HG02885 (cell line): ENCODE measurements at regions not wholly inside any gene's neighbourhood (a gene's known extent, or its start where the extent isn't known, plus 50 kb on each side); places are given as distances from the start of the nearest gene placed in this dataset.

Experiments
- ATAC-seq: cut with Tn5 transposase; IDR thresholded peaks from one replicate; pipeline ENCODE4 v1.9.1; 2021; ENCODE audit warnings: mild to moderate bottlenecking; ENCODE audit not compliant: unreplicated experiment, poor library complexity

DNA sequence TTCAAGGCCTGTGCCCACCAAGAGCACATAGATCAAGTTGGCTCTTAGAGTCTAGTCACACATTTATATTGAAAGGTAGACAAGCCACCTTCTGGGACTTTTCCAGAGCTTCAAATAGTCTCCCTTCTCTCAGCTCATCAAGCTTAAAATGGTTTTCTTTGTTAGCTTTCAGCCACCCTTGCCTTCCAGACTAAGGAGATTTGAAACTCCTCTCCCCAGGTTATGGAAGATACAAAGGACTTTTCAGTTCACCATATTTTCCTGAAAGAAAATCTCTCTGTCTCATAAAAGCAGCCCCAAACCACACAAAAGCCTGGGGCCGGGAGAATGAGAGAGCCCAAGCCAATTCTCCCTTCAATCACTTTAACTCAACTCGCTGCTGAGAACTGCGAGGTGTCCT, 134.1 kb downstream of the ZC3H11B start:
- no peak for ATAC-seq

DNA sequence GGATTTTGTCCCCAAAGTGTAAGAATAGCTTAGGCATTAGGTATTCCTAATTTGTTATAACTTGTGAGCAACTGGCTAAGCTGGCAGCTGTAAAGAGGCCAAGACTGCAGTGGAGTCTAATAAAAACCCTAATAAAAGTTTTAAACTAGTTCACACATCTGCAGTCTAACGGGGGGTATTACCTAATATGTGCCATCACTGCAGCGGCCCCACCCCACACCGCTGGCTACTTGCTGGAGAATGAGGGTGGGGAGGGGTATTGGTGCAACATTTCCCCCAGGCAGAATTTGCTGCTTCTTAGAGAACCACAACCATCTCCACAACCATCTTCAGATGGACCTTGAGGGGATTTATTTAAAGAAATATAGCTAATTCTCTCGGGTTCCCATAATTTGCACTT, 135.0 kb downstream of the ZC3H11B start:
- ATAC-seq: no peak

DNA sequence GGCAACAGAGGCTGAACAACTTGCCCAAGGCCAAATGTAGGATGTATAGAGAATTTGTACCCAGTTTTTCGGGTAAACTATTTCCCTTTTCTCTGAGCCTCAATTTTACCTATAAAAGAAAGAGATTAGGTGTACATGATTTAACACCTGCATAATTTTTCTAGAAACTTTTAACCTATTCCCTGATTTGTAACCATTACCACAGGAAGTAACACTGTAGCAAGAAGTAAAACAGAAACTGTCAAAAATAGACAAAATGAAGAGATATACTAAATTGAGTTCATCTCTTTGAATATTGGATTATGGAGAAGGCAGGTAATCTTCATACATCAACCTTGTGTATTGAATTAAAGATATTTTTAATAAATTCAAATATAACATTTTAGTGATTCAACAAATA, 136.2 kb downstream of the ZC3H11B start:
- ATAC-seq: peak; percentile 49

DNA sequence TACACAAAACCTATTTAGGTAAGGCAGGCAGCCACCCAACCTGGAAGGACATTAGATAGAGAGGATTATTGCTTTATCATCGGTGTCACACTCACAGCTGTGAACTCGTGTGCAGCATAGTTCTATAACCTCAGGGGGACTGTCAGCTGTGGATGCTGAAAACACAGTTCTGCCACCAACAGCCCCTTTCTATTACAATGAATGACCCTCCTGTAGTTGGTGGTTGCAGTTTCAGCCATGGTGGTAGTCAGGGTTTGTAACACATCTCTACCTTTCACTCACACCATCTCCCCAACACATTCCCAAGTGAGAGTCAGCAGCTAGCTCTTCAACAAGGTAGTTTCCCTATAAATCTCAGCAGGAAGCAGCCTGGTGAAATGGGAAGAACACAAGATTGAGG, 136.8 kb downstream of the ZC3H11B start:
- ATAC-seq: peak; percentile 66

DNA sequence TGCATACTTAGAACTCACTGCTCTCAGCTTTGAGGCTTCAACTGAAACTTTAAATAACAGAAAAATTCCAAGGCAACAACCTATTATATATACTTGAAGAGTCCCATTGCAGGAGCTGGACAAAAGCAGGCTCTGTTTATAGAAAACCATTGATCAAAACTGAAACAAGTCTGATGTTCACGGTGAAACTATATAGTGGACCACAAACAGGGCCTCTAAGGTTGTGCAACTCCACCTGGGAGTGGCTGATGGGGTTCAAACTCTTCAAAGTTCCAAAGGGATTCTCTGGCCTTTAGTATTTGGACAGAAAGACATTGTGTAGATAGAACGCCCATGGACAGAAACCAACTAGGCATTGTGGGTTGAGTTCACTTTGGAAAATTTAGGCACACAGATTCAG, 140.3 kb downstream of the ZC3H11B start:
- peak; percentile 58 for ATAC-seq

DNA sequence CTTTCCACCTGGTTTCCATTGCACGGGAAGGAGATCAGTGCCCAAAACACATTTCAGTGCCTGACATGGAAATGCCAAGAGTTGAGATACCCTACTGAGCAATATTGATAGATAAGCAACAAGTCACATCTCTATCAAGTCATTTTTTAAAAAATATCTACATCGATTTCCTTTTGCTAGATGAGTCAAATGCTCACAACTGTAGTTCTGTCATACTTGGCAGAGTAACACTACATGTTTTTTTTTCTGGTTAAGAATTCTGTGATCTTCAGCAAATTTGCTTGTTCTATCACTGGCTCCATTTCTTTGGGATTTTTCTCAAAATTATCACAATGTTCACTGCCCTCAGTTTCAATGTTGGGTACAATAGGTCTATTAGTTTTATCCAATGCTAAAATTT, 145.4 kb downstream of the ZC3H11B start:
- ATAC-seq: no peak

DNA sequence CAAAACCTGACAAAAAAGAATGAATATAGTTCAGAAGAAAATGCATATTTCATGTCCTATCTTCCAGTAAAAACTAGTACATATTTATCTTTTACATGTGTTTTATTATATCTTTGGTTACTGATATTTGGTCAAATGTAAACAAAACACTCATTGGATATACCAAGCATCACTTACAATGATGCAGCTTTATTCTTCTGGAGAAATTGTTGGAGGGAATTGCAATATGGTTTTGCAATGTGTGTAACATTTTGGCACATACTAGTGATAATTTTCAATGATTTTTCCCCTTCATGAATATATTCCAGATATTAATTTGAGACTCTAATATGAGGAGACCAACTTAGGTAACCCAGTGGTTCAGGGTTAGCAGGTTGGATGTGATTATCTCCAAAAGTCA, 146.1 kb downstream of the ZC3H11B start:
- ATAC-seq: no peak

DNA sequence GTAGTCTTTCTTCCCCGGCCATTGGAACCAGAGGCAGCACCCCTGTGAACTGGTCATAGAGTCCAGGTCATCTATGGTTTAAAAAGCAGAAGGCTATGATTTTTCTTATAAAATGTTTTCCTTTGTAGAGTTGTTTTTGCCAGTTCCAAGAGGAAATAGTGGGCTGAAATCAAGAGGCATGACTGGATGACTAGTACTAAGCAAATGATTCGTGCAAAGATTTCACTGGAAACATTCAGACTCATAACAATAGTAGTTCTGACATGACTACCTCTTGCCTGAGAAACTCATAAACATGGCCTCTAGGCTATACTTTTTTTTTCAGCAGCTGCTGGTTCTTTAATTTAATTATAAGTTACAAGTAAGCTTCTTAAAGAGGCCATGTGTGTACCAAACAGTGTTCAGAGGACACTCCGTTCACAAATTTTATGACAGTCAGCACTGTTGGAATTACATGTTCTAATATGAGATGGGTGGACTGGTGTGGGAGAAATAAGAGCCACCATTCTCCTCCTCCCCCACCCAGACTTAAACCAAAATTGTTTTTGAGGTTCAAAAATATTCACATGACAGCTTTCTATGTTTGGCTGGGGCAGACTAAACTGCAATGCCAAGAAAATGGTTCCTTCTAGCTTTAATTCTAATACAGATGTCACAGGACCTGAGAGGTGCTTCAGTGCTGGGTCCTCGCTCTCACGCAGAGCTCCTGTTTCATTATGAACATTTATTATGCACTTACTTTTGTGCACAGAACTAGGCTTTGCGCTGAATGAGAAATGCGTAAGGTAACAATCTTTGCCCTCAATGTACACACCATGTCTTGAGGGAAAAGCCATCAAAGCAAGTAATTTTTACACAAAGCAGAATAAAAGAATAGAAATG, 147.5 kb downstream of the ZC3H11B start:
- peak; percentile 56 for ATAC-seq

DNA sequence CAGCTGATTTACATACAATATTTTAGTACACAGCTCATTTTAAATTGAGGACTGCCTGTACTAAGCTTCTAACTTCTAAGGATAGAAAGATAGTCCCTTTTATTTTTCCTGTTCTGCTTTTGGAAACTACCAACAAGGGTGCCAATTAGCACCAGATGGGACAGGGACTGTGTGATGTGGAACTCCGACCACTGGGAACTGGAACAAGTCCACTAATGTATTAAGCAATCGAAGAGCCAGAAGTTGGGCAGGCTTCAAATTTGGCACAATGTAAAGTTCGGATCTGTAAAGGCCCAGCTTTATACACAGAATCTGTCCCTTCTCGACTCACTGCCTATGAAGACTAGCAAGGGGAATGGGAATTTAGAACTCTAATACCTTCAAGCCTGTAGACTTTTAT, 149.3 kb downstream of the ZC3H11B start:
- ATAC-seq: no peak

DNA sequence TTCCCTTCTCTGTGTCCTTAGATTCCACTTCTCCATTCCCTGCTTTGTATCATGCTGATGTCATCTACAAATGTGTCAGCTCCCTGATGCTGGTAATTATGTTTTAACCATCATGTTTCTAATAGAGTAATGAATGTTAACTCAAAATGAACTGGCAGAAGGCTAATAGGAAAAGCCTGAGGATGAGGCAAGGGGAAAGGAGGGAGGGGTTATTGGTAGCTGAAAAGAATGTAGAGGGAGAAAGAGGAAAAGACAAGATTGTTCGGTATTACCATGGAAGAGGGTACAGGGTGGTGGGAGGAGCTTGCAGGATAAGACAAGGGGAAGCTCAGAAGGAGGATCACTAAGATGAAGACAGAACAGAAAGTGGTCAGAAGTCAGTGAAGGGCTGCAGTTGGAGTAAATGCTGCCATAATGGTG, 150.9 kb downstream of the ZC3H11B start:
- ATAC-seq: no peak

DNA sequence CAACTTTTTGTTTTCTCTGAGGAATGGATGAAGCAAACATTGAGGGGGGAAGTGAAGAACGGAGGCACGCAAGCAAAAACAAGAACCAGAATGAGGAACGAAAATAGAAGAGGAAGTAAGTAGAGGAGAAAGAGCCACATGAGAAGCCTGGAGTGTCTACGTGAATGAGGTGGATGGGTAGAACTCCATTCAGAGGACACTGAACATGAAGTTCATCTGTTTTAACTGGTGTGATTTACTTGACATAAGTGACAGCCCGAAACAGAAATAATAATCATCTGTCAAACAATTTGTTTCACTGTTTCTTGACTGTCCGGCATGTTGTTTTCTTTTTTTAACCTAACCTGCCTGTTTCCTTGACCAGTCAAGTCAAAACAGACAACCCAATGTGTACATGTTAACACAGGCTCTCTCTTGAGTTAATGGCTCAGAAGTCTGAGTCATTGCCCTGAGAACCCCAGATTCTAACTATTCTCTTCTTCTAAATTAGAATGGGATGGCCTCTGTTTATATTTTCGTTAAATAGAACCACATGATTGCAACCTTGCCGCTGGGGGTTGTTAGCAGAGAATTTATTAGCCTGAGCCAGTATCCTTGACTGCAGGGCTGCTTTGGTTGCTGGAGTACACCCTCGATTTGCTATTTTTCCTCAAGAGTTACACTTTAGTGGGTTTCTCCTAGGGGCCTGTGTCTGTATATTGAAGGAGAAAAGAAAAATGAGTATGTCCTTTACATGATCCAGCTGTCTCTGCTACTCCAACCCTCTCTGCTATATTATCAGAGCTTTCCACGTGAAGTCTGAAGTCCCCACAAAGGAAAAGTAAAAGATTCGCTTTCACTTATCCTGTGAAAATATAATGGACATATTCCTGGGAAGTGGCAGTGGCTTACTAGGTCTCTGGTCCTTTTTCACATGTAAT, 151.7 kb downstream of the ZC3H11B start:
- ATAC-seq: peak; percentile 80

DNA sequence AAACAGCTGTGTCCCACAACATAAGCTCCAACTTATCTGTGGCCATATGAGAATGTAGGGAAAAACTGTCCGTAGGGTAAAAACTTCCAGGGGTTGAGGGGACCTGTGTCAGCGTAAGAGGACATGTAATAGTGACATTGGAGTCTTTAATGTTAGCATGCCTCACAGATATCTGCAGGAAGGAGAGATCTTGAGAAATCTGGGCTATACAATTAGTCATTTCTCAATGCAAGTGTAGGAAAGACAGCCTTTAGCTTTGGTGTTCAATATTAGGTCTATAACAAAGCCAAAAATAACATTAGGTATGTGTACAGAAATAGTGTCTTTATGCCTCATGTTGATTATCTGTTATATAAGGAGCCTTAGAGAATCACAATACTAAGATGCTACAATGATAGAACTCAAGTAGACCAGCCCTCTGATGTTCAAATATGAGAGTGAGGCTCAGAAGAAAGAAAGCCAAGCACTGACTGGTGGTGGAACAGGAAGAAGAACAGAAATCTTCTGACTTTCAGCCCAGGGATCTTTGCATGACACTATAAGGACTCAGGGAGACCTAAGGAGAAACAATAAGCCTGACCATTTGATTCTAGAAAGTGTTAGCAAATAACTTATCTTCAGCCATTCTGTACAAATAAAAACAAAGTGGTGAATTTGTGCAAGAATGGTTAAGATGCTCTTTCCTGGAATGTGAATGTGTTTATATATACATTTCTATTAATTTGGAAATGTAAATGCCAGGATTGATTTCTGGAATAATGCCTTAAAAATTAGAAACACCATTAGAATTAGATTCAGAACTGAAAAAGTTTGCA, 152.6 kb downstream of the ZC3H11B start:
- ATAC-seq: peak; percentile 17

DNA sequence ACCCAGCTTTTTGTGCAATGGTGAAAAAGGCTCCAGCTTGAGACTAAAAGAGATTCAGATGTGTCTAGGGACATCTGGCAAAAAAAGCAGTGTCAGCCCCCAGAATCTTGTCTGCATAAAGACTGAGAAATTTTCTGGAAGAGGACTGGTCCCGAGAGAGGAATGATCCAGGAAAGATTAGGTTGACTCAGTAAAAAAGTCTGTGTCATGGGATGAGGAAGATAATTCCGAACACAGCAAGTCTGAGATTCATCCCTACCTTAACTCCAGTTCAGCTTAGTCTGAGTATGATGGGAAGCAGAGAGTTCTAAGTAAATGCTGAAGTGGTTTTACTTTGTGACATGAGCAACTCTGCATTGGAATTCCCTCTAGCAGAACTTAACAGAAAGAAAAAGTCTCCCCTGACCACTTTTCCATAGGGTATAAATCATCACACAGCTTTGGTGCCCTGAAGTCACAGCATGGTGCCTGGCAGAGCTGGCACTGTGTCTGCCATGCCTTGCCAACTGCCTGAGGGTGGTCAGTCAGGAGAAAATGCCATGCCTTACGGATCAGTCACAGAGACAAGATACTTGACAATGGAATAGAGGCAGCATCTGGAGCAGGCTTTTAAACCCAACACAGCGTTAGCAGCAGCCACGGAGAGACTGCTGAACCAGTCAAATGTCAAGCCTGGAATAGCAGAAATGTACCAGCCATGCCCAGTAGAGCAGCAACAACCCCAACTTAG, 153.4 kb downstream of the ZC3H11B start:
- no peak for ATAC-seq

DNA sequence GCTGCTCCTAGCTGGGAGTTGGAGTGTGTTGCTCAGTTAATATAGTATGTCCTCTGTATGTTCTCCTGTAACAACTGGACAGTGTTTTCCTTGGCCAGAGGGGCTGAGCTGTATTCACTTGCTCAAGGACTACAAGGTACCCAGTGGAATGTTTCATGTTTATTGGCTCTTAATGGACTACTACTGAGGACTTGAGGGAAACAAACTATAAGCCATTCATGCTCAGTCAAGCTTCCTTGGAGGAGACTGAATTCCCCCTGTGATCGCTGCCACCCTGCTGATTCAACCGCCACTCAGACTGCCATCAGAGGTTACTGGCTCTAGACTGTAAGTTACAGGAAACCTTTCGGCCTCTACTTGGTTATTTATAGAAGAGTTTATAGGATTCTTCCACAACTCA, 166.6 kb downstream of the ZC3H11B start:
- ATAC-seq: no peak

DNA sequence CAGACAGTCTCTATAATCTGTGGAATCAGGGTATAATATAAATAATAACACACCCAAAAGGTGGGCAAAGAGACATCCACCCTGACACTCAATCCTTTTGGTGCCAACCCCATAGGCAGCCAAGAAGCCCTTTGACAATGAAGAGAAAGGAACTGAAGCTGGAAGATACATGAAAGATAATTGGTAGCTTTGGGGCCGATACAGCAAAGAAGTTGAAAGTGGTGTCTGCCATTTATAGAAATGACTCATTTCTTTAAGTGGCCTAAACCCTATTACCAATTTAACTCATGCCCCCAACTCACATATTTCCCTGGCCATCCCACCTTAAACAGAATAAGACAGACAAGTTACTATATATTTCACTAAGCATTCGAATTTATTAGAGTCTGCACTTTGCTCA, 167.0 kb downstream of the ZC3H11B start:
- no peak for ATAC-seq

DNA sequence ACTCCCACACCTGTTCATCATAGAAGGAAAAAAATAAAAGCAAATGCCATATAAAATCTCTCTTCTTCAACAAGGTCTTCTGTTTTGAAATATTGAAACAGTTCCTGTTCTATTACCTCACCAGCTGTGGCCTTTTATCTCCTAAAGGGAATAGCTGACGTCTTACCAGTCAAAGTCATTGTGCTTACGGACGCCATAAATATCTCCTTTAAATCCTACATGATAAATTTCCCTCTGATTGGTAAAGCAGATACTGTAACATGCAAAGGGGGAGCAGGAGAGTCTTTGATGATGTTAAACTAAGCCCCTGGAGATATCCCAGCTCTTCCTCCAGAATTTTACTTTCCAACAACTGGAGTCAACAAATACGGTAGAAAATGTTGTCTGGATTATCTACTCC, 168.4 kb downstream of the ZC3H11B start:
- ATAC-seq: no peak

DNA sequence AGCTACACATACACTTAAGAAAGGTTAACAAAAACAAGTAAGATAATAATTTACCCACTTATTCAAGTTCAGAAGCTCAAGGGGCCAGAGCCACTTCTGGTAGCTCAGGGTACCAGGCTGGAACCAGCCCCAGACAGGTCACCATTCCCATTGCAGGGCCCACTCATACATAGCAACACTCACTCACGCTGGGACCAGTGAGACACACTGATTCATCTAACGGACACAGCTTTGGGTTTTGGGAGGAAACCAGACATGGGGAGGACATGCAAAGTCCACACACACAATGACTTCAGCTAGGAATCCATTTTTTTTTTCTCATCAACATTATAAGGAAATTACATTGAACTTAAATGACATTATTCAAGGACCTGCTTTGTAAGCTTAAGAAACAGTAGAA, 169.1 kb downstream of the ZC3H11B start:
- no peak for ATAC-seq

DNA sequence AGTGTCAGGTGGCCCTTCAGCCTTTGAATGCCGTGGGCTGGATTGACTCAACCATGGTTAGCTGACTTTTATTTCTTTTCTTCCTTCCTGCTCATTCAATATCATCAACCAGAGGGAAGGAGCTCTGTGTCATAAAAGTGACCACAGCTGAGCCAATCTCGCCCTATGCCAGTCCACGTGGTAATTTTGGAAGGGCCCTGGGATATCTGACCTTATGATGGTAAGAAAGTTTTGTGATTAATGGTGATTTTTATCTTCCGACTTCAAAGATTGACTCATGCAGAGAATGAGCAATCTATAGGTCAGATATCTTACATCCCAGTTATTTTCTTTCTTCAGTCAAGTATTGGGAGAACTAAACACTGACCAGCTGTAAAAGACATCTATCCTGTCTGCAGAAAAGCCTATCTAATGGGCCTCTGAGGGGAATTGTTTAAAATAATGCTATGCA, 170.3 kb downstream of the ZC3H11B start:
- no peak for ATAC-seq

DNA sequence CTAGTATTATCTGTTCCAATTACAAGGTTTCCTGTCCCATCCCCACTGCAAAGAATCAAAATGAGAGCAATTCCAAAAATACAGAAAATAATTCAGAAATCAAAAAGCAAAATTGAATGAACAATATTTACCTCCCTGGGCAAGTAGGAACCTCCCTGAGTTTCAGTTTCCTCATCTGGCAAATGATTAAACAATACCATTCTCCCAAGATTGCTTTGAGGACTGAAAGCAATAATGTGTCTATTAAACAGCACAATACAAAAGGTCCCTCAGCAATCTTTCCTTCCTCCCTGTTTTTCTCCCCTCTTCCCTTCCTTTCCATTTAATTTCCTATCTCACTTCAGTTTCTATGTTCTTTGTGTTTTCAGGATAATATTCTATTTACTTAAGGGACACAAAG, 171.0 kb downstream of the ZC3H11B start:
- ATAC-seq: no peak

DNA sequence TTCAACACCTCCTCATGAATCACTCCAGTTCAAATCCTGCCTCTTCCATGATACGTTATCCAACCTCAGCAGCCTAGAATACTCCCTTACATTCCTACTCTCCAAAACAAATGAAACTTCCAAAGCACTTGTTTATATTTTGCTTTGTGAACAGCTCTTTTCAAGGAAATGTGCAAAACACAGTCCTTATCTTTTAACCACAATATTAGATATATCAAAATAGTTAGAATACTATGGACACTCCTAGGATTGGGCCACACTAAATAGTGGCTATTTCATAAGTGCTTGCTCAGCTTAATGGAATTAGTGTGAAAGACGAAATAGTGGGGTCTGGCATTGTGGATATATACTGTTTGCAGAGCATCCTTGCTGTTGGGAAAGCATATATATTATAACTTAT, 173.5 kb downstream of the ZC3H11B start:
- ATAC-seq: no peak
